ENCODE measurements at regions not wholly inside any gene's neighbourhood (a gene's known extent, or its start where the extent isn't known, plus 50 kb on each side); places are given as distances from the start of the nearest gene placed in this dataset.

DNA sequence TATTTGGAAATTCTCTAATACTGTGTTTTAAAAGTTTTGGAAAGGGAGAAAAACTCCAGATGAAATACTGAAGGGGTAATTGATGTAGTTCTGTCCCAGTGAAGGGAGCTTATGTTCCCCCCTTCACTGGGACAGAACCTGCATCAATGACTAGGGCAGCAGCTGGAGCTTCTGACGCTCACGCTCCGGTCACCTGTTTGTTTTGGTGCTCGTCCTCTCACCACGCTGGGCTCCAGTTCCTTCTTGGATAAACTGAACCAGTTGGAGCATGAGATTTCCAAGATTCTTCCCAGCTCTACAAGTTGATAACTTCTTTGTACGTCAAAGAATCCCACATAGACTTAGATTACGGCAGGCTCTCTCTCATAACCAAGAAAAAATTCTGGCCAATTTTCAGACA is 51.4 kb upstream of the HNRNPU start:
- no peak for FAIRE-seq
- Histone ChIP-seq H4K20me1 (ENCODE audit: control insufficient read depth, insufficient read depth) (no peaks in the 10 kb centered on the region), H3K27ac (ENCODE audit: control insufficient read depth, insufficient read depth) (no peak overlapping the region), H3K4me3 (no peak overlapping the region), H3K36me3 (ENCODE audit: control insufficient read depth in 2 of 2, insufficient read depth in 2 of 2, low read length in 1 of 2) (no peaks in the 10 kb centered on the region), H3K27me3 (replicated peaks in 1 of 2; ENCODE audit: control insufficient read depth in 2 of 2, insufficient read depth in 2 of 2, low read length in 1 of 2) (no peaks in the 10 kb centered on the region), H3K9me3 (replicated peaks; ENCODE audit: control insufficient read depth, insufficient read depth, low read length) (no peaks in the 10 kb centered on the region), H2AFZ (ENCODE audit: control insufficient read depth, low read depth, low read length) (no peak overlapping the region), H3K9ac (ENCODE audit: control insufficient read depth, insufficient read depth, low read length) (no peak overlapping the region), H3K4me2 (ENCODE audit: control insufficient read depth, insufficient read depth) (no peak overlapping the region), H3K79me2 (ENCODE audit: control insufficient read depth, insufficient read depth, low read length) (no peaks in the 10 kb centered on the region), H3K4me1 (ENCODE audit: control insufficient read depth, insufficient read depth, low read length) (peaks cover 14% of the 10 kb centered on the region)
- DNase-seq (ENCODE audit: low read depth, low spot score), result no peak
- ChIA-PET RAD21 (ENCODE audit: unreplicated experiment) (no interaction called here), SMC1A (ENCODE audit: uncharacterized antibody, unreplicated experiment) (interaction anchor here (0.9 to 1.5 kb wide), 4 partner anchors 13 to 49 kb away, joined by 3 read pairs; no protein-coding TSS in a partner anchor), CTCF (interaction anchor here (1.1 kb wide), 1 partner anchor 127 kb away, joined by 6 read pairs; no protein-coding TSS in a partner anchor), POLR2A (interaction anchor here (0.5 kb wide), 2 partner anchors 17 to 31 kb away, joined by 3 to 4 read pairs; no protein-coding TSS in a partner anchor)
- in situ Hi-C loops (cut with MboI), result no loop called here
- no peak for ATAC-seq
- TF ChIP-seq, protein P1, sequence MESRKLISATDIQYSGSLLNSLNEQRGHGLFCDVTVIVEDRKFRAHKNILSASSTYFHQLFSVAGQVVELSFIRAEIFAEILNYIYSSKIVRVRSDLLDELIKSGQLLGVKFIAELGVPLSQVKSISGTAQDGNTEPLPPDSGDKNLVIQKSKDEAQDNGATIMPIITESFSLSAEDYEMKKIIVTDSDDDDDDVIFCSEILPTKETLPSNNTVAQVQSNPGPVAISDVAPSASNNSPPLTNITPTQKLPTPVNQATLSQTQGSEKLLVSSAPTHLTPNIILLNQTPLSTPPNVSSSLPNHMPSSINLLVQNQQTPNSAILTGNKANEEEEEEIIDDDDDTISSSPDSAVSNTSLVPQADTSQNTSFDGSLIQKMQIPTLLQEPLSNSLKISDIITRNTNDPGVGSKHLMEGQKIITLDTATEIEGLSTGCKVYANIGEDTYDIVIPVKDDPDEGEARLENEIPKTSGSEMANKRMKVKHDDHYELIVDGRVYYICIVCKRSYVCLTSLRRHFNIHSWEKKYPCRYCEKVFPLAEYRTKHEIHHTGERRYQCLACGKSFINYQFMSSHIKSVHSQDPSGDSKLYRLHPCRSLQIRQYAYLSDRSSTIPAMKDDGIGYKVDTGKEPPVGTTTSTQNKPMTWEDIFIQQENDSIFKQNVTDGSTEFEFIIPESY (IDR thresholded peaks at IDR 0.05), result no peak
- no peak for TF ChIP-seq ZNF622 (IDR thresholded peaks at IDR 0.05)
- TF ChIP-seq BCL3 (IDR thresholded peaks at IDR 0.05; ENCODE audit: borderline replicate concordance, insufficient read depth, low read depth, low read length, poor library complexity, severe bottlenecking), result no peak
- TF ChIP-seq NBN (IDR thresholded peaks at IDR 0.05), result no peak
- no peak for TF ChIP-seq ZBTB4 (CRISPR knock-in tag; IDR thresholded peaks at IDR 0.05)
- TF ChIP-seq BRCA1 (IDR thresholded peaks at IDR 0.05; ENCODE audit: low read depth, low read length), result no peak
- TF ChIP-seq, protein P2, sequence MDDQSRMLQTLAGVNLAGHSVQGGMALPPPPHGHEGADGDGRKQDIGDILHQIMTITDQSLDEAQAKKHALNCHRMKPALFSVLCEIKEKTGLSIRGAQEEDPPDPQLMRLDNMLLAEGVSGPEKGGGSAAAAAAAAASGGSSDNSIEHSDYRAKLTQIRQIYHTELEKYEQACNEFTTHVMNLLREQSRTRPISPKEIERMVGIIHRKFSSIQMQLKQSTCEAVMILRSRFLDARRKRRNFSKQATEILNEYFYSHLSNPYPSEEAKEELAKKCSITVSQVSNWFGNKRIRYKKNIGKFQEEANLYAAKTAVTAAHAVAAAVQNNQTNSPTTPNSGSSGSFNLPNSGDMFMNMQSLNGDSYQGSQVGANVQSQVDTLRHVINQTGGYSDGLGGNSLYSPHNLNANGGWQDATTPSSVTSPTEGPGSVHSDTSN (IDR thresholded peaks at IDR 0.05; ENCODE audit: insufficient replicate concordance, low read depth, low read length), result no peak
- intact Hi-C loops (cut with micrococcal nuclease; ENCODE audit: unreplicated experiment), result no loop called here
- no TSS peak for BruUV-seq (replicated peaks)
- 87% methylated on average over 7 of the region's 7 CpGs for WGBS (ENCODE audit: insufficient coverage, insufficient replicate concordance, low lambda C conversion rate, missing lambda C conversion rate)
